MM.1S (cell line): ENCODE measurements at regions not wholly inside any gene's neighbourhood (a gene's known extent, or its start where the extent isn't known, plus 50 kb on each side); places are given as distances from the start of the nearest gene placed in this dataset.

Experiments used
- DNase-seq: peaks from one replicate; pipeline ENCODE4 v3.0.0-alpha.2; 2015
- H2AFZ ChIP-seq: fragments of 300-600 bp; sonication (generic); 2 replicates; pipeline ENCODE4 v1.6.0; 2016; ENCODE audit warnings: antibody characterized with exemption, low read length
- H3F3A ChIP-seq: fragments of 300-600 bp; sonication (generic); 2 replicates; pipeline ENCODE4 v1.6.1; 2016; ENCODE audit warnings: mild to moderate bottlenecking, antibody characterized with exemption, low read length, moderate library complexity, mixed read lengths; ENCODE audit not compliant: insufficient read depth
- H3K27ac ChIP-seq: fragments of 300-600 bp; sonication (generic); 2 replicates; pipeline ENCODE4 v1.5.1; 2016; ENCODE audit warnings: mild to moderate bottlenecking, low read length
- H3K27me3 ChIP-seq: fragments of 300-600 bp; sonication (generic); replicated peaks from 2 replicates; pipeline ENCODE4 v1.6.0; 2016; ENCODE audit warnings: low read length; ENCODE audit not compliant: insufficient read depth
- H3K36me3 ChIP-seq: fragments of 300-600 bp; sonication (generic); replicated peaks from 2 replicates; pipeline ENCODE4 v1.6.1; 2016; ENCODE audit warnings: mild to moderate bottlenecking, low read length, mixed read lengths; ENCODE audit not compliant: insufficient read depth
- H3K4me1 ChIP-seq: fragments of 300-600 bp; sonication (generic); 2 replicates; pipeline ENCODE4 v1.6.1; 2016; ENCODE audit warnings: low read length, mixed read lengths
- H3K4me2 ChIP-seq: fragments of 300-600 bp; sonication (generic); 2 replicates; pipeline ENCODE4 v1.6.0; 2016; ENCODE audit warnings: low read depth, low read length
- H3K4me3 ChIP-seq: fragments of 300-600 bp; sonication (generic); 2 replicates; pipeline ENCODE4 v1.5.1; 2016; ENCODE audit warnings: low read length, mixed read lengths
- H3K79me2 ChIP-seq: fragments of 300-600 bp; sonication (generic); 2 replicates; pipeline ENCODE4 v1.6.1; 2016; ENCODE audit warnings: mixed run types, low read length, mixed read lengths
- H3K9ac ChIP-seq: fragments of 300-600 bp; sonication (generic); 2 replicates; pipeline ENCODE4 v1.6.1; 2016; ENCODE audit warnings: low read length, mixed read lengths
- H3K9me2 ChIP-seq: fragments of 300-600 bp; sonication (generic); replicated peaks from 2 replicates; pipeline ENCODE4 v1.6.1; 2016; ENCODE audit warnings: mild to moderate bottlenecking, low read length, mixed read lengths; ENCODE audit not compliant: insufficient read depth
- H3K9me3 ChIP-seq: fragments of 300-600 bp; sonication (generic); replicated peaks from 2 replicates; pipeline ENCODE4 v1.6.1; 2016; ENCODE audit warnings: mild to moderate bottlenecking, low read length, mixed read lengths; ENCODE audit not compliant: insufficient read depth
- H4K20me1 ChIP-seq: fragments of 300-600 bp; sonication (generic); 2 replicates; pipeline ENCODE4 v1.6.1; 2016; ENCODE audit warnings: mild to moderate bottlenecking, low read length, moderate library complexity, mixed read lengths; ENCODE audit not compliant: insufficient read depth
- EZH2 ChIP-seq: fragments of 300-600 bp; sonication (generic); optimal IDR thresholded peaks from 2 replicates; pipeline ENCODE3; 2017; ENCODE audit warnings: low read depth, mild to moderate bottlenecking, antibody characterized with exemption, low read length, mixed read lengths
- EZH2phosphoT487 ChIP-seq: fragments of 300-600 bp; sonication (generic); IDR thresholded peaks from 2 replicates; pipeline ENCODE4 v1.6.1; 2018; ENCODE audit warnings: antibody characterized with exemption, low read length
- TF ChIP-seq, protein P1 (sequence below): fragments of 300-600 bp; sonication (generic); IDR thresholded peaks from 2 replicates; pipeline ENCODE4 v1.5.1; 2016; ENCODE audit warnings: antibody characterized with exemption, low read length, mixed read lengths

DNA sequence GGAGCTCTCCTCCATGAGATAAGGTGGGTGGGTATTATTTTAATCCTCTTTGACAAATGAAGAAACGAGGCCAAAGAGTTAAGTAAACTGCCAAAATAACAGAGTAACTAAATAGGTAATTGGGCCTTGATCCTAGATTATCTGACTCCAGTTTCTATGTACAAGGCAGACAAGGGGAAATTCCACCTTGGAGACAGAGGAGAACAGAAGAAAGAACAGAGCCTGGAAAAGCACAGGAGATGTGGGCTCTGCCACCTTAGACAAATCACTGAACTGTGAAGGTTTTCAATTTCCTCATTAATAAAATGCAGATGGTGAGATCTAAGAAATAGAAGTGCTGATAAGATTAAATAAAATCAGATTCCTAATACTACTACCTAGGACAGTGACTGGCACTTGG lies 310.2 kb upstream of the TLE3 start:
- H3K4me2 ChIP-seq = no peak overlapping the region
- H3K79me2 ChIP-seq = no peaks in the 10 kb centered on the region
- no peak overlapping the region for H3K4me3 ChIP-seq
- H3K27me3 ChIP-seq = no peaks in the 10 kb centered on the region
- no peak overlapping the region for H2AFZ ChIP-seq
- H3K4me1 ChIP-seq = peaks cover 31% of the 10 kb centered on the region
- TF ChIP-seq EZH2phosphoT487 = no peak
- TF ChIP-seq, protein P1, sequence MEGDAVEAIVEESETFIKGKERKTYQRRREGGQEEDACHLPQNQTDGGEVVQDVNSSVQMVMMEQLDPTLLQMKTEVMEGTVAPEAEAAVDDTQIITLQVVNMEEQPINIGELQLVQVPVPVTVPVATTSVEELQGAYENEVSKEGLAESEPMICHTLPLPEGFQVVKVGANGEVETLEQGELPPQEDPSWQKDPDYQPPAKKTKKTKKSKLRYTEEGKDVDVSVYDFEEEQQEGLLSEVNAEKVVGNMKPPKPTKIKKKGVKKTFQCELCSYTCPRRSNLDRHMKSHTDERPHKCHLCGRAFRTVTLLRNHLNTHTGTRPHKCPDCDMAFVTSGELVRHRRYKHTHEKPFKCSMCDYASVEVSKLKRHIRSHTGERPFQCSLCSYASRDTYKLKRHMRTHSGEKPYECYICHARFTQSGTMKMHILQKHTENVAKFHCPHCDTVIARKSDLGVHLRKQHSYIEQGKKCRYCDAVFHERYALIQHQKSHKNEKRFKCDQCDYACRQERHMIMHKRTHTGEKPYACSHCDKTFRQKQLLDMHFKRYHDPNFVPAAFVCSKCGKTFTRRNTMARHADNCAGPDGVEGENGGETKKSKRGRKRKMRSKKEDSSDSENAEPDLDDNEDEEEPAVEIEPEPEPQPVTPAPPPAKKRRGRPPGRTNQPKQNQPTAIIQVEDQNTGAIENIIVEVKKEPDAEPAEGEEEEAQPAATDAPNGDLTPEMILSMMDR = no peak
- no peak for TF ChIP-seq EZH2
- no peak overlapping the region for H3K27ac ChIP-seq
- no peaks in the 10 kb centered on the region for H3K9me2 ChIP-seq
- no peak for DNase-seq
- no peak overlapping the region for H3K9ac ChIP-seq
- H4K20me1 ChIP-seq = no peaks in the 10 kb centered on the region
- peaks cover 18% of the 10 kb centered on the region for H3F3A ChIP-seq
- no peaks in the 10 kb centered on the region for H3K36me3 ChIP-seq
- no peaks in the 10 kb centered on the region for H3K9me3 ChIP-seq

DNA sequence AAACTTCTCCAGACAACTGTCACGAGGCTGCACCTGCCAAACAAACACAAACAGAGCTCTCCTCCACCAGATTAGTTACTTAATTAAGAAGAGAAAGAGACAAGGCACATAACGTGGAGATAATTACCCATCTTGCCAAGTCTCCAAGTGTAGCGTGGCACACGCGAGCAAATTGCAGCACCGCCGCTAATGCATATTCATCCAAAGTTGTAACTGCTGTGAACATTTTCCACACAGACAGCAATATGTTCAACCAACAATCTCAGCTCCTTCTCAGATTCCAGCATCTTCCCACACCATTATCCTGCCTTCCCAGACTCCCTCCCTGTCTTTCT lies 309.6 kb upstream of the TLE3 start:
- DNase-seq = no peak
- Histone ChIP-seq H3K4me1 (peaks cover 38% of the 10 kb centered on the region), H3K4me2 (no peak overlapping the region), H3K27me3 (no peaks in the 10 kb centered on the region), H3K36me3 (no peaks in the 10 kb centered on the region), H3K9ac (no peak overlapping the region), H3K9me2 (no peaks in the 10 kb centered on the region), H3K27ac (no peak overlapping the region), H3K9me3 (no peaks in the 10 kb centered on the region), H4K20me1 (no peaks in the 10 kb centered on the region), H2AFZ (no peak overlapping the region), H3F3A (peaks cover 18% of the 10 kb centered on the region), H3K79me2 (no peaks in the 10 kb centered on the region), H3K4me3 (no peak overlapping the region)
- TF ChIP-seq EZH2 (no peak), EZH2phosphoT487 (no peak)
- TF ChIP-seq, protein P1 = no peak

GRCh38 chr15:70406617-70407335 lies 309.1 kb upstream of the TLE3 start:
- Histone ChIP-seq H3K9ac (no peak overlapping the region), H3K9me2 (no peaks in the 10 kb centered on the region), H3K4me1 (peaks cover 38% of the 10 kb centered on the region), H3K4me3 (no peak overlapping the region), H3K9me3 (no peaks in the 10 kb centered on the region), H3K4me2 (no peak overlapping the region), H3K27ac (no peak overlapping the region), H3K79me2 (no peaks in the 10 kb centered on the region), H3K36me3 (no peaks in the 10 kb centered on the region), H3F3A (peaks cover 18% of the 10 kb centered on the region), H3K27me3 (no peaks in the 10 kb centered on the region), H4K20me1 (no peaks in the 10 kb centered on the region), H2AFZ (no peak overlapping the region)
- DNase-seq = no peak
- no peak for TF ChIP-seq EZH2
- no peak for TF ChIP-seq EZH2phosphoT487
- TF ChIP-seq, protein P1 = no peak
